ENCODE measurements at regions not wholly inside any gene's neighbourhood (a gene's known extent, or its start where the extent isn't known, plus 50 kb on each side); places are given as distances from the start of the nearest gene placed in this dataset.

DNA sequence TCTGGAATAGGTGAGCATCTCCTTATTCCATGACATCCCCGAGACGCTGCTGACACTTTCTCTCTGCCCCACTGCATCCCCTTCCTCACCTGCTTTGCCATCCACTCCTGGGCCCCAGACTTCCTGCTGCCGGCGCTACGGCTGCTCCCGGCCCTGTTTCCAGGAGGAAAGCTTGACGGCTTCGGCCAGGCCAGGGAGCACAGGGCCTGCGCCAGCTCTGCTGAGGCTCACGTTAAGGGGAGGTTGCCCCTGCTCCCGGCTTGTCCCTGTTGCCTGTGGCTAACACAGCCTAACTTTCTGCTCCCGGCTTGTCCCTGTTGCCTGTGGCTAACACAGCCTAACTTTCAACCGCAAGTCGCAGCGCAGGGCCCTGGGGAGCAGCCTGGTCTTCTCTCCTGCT lies 177.3 kb upstream of the RGMA start:
- DNase-seq, result no peak

DNA sequence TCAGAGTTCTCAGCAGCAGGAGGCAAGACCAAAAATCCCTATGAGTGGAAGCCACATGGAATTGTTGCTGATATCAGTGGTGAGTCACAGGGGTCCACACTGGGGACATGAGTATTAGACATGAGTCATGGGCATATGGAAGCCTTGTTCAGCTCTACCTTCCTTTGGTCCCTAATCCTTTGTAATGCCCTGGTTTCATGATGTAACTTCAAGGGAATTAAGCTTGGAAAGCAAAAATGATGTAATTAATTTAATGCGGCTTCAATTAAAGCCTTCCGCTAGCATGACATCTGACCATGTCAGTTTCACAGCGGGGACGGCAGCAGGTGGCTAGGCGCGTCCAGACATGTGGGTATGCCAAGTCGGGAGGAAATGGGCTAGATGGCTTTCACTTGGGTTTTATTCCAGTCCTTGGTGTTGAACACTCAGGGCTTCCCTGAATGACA lies 176.1 kb upstream of the RGMA start:
- no peak for DNase-seq

DNA sequence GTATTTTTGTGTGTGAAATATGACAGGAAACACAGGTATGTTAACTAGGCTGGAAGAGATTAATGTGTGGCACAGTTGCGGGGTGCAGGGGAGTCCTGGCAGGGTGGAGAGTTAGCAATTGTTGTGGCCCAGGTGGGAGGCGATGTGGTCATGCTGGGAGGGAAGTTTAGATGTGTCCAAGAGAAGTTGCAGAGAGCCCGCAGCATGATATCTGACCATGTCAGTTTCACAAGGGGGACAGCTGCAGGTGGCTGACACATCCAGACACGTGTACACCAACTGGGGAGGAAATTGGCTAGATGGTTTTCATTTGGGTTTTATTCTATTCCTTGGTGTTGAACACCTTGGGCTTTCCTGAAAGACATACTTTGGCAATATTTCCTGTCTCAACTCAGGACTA lies 172.8 kb upstream of the RGMA start:
- no peak for DNase-seq

DNA sequence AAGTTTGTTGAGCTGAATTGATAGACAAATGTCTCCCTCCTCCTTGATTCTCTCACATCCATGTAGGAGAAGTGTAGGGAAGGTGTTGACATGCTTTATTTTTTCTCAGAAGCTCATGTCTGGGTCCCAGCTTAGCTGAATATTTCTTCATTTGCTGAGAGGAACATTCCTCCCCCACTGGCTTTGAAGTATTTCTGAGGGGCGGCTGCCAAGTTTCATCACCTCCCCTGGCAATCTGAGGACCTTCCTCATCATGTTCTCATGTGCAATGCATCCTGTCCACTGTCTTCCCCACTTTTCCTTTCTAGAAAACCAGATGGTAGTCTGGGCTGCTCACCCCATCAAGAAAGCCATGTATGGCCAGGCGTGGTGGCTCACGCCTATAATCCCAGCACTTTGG lies 168.9 kb upstream of the RGMA start:
- no peak for DNase-seq

DNA sequence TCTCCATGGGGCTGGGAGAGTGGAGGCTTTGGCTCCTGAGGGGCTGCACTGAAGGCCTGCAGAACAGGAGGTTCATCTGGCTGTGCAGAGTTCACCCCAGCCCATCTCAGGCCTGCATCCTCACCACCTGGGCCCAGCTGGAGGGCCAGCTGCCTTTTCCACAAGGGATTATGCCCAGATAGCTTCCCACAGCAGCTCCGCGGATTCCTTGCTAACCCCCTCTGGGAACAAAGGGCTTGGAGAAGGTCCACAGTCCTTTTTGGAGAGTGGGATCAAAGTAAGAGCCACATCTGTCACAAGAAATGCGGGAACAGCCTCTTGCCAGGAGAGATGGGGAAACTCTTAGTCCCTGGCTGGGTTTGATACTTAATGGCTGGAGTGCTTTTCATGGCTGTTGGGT lies 164.7 kb upstream of the RGMA start:
- no peak for DNase-seq

DNA sequence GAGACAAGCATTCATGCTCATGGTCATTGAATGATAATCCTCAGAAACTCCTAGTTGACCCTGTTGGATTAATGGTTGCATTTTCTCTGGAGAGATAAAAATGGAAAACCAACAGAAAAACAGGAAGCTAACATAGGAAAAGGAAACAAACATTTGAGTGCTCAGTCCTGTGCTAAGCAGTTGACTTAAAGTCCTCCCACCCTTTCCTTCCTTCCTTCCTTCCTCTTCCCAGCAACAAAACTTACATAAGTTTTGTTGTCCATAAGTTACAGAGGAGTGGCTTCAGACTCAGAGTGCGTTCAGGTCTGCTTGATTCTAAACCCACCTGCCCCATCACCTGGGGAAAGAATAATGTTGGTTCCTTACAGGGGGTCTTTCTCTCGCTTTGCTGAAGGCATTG lies 163.8 kb upstream of the RGMA start:
- DNase-seq, result no peak

DNA sequence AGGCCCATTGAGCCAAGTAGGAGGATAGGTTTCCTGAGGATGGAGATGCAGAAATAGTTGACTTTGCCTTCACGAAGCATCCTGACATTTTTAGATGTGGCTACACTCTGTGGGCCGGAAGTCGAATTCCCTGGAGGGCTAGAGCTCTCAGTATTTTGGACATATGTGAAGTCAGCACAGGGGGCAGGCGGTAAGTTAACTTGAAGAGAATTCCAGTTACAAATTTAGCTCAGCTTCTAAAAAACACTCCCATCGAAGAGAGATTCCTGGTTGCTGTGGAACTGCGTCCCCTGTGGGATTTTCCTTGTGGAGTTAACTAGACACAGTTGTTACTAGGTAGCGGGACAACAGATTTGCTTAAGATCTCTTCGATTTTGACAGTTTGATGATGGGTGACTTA lies 161.9 kb upstream of the RGMA start:
- peak; percentile 58 for DNase-seq

DNA sequence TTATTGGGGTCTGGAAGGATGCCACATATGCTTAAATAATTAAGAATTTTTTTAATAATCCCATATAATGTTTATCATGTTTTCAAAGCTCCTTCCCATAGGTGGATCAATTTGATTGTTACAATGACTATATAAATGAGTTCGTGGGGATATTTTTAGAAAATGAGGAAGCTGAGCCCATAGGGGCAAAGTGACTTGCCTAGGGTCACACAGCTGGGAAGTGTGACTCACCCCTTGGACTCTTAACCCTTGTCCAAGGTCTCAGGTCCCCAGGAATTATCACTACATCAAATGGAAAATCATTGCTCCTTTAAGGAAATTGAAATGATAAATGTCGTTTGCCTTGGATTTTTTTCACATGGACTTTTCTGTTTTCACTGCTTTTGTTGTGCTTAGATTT lies 161.2 kb upstream of the RGMA start:
- no peak for DNase-seq

DNA sequence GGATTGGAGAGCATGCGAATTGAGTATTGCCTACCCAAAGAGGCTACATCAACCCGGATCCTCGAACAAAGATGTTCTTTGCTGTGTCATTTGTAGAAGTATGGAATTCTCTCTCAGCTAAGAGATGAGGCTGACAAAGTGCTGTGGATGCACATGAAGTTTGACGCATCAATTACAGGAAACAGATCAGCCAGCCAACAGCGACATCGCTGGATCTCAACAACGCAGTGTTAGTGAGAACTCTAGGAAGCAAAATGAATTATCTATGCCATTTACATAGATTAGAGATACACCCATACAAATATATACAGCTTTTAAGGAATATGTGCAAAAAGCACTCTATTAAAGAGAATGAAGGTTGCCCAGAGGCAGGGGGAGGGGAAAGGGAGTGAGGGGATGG lies 160.6 kb upstream of the RGMA start:
- peak; percentile 39 for DNase-seq

DNA sequence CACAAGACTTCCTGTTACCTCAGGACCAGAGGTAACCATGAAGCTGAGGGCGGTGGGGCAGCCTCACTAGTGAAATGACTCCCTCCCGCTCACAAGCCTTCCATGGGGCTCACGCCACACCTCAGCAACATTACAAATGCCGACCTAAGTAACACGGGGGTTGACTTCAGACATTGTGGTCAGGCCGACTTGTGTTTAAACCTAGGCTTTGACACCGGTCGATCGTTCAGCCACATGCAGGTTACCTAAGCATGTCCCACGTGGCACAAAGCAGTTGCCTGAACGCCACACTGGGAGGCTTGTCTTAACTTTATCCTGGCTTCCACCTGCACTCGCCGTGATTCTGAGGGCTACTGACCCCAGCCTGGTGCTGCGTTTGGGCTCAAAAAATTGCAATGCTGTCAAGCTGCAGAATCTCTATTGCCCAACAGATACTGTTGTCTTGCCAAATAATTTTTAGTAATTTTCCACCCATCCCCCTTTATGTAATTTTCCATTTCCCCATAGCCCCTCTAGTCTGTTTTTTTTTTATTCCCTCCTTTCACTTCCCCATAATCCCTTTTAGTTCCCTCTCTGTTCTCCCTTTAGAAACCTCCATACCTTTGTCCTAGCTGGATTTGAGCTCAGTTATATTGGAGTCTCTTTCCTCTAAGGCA lies 158.6 kb upstream of the RGMA start:
- DNase-seq, result no peak

DNA sequence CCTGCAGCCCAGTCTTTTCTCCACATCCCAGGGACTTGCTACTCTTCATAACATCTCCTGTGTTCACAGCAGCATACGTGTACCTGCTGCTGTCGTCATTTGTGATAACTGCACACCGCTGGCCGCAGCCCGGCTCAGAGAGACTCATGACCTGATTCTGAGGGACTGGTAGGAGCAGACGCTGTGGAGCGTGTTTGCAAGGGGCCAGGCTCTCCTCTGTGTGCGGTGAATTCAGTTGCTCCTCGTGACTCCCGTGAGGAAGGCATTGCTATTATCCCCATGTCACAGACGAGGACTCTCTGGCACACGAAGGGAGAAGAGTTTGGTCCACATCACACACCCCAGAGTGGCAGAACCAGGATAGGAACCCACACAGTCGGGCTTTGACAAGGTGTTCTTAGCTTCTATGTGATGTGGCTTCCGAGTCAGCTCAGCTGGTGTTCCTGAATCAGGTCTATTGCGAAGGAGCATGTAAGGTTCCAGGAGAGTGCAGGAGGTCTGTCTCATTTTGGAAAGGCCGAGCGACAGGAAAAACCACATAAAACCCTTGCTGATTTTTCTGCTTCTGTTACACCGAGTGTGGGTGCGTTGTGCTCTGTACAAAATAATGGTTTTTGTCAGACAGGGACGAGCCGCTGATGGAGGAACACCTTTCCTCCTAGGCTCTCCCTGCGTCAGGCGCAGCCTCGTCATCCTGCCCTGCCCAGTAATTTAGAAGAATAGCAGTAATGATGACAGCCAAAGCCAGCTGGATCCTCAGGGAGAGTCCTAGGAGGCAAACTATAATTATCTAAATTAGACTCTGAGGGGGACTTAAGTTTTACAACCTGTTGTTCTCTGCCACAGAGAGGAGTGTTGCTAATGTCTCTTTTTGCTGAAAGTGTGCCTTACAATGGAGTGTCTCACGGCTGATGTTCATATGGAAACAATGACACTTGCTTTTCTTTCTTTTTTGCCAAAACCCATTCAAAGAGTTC lies 157.5 kb upstream of the RGMA start:
- DNase-seq, result no peak

DNA sequence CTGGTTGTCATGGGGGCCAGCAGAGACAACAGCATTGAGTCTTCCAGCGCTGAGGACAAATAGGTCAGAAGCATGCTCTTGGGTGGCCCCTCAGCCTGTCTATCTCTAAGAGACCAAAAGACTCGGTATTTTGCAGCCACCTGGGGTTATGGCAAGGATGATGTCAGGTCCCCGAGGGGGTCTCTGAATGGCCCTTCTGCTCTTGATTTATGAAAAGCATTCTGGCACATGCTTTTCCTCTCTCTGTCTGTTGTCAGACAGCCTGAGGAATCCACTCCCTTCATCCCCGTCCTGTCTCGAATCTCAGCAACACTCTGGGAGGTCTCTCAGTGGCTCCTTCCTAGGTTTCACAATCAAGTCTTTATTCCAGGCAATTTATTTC lies 156.6 kb upstream of the RGMA start:
- DNase-seq, result peak; percentile 24

DNA sequence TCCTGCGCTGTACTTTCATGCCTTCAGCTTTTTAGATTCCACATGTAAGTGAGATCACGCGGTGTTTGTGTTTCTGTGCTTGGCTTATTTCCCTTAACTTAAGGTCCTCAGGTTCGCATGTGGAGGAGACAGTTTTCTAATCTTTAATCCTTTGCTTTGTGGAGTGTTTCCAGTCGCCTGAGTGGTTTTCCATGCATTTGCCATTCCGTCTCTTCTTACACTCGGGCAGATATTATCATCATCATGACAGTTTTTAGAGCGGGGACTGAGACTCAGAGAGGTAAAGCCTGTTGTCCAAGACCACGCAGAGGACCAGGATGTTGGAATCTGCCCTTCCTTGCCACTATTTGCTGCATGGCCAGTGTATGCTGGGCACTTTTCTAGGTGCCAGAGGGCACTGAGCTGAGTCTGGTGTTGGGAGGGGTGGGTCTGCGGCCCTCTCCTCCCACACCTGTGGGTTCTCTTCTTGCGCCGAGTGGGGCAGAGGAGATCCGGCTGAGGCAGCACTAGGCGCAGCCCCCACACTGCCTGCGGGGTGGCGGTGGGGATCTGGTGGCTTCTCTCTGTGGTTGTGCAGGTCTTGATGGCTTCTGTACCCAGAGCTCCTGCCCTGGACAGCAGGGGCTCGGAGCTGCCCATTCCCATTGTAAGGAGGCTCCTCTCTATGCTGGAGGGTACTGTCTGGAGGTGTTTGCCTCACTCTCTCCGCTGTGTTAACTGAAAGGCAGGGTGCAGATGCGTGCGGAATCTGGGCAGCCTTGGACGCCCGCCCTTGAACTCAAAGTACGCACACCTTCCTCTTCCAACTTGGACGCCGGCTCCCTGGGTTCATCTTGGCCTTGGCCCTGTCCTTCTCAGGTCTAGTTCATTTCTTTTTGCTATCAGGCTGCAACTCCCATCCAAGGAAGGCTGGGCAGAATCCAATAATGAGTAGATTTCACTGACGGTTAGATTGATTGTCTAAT lies 156.0 kb upstream of the RGMA start:
- no peak for DNase-seq

DNA sequence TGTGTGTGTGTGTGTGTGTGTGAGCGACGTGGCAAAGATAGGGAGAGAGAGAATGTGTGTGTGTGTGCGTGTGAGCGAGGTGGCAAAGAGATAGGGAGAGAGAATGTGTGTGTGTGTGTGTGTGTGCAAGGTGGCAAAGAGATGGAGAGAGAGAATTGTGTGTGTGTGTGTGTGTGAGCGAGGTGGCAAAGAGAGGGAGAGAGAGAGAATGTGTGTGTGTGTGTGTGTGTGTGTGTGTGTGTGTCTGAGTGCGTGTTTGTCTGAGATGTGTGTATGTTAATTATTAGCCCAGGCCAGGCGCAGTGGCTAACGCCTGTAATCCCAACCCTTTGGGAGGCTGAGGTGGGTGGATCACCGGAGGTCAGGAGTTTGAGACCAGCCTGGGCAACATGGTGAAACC lies 154.6 kb upstream of the RGMA start:
- no peak for DNase-seq

DNA sequence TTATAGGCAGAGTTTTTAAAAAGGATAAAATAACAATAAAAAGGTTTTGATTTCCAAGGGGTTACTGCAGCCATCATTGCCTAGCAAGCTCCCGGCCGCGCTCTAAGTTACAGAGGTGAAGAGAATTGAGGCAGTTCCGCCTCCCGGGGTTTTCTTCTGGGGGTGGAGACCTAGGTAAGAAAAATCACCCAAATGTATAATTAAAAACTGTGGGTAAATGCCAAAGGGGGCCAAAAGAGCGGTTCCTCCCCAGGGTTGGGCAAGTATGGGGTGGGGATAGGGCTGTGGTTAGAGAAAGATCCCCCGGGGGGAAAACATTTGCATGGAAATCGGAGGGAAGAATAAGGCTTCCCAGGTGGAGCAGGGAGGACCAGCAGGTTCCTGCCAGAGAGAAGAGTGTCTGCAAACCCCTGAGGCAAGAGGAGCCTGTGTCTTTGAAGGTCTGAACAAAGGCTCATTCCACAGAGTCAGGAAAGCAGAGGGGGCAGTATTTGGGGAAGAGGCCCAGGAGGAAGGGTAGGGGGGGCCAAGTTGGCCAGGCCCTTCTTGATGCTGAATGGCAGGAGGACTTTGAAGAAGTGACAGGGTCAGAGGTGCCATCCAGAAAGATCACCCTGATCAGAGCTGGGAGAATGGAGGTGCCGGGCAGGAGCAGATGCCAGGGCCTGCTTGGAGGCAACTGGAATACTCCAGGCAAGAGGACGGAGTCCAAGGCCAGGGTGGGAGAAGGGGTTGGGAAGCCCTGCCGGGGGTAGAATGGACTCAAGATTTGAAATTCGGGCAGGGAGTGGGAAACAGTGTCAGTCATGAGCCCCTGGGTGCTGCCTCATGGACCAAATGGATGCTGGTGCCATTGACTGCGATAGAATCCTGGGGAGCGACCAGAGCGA lies 152.9 kb upstream of the RGMA start:
- DNase-seq, result no peak

DNA sequence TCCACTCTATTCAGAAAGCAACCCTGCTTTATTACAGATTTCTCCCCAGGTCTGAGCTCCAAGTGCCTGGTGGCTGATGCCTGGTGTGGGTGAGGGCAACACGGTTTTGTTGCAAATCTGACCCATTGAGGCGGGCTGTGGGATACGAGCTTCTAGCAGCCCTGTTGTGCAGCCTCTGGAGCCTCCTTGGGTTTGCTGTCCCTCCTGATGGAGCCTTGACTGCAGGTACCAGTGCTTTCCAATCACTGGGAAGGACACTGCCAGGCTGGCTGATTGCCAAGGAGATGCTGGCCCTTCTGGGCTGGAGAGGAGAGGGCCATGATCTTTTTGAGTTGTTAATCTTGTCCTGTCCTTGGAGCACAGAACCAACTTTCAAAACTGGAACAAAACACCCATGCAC lies 151.0 kb upstream of the RGMA start:
- no peak for DNase-seq

DNA sequence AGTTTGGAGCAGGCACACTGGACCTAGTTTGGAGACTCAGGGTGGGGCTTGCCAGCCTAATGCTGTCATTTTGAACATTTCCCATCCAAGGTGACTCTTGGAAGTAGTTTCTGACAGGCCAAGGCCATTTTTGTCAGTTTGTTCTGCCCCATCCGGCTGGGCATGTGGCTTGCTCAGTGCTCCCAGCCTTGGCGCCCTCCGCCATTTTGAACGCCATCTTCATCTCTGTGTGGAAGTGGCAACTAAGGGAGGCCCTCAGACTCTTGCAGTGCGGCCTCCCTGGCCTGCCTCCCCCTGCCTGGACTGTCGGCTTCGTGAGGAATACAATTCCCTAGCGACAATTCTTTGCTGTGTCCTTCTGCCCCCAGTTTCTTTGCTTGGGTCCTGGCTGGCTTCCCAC lies 150.6 kb upstream of the RGMA start:
- DNase-seq, result no peak

DNA sequence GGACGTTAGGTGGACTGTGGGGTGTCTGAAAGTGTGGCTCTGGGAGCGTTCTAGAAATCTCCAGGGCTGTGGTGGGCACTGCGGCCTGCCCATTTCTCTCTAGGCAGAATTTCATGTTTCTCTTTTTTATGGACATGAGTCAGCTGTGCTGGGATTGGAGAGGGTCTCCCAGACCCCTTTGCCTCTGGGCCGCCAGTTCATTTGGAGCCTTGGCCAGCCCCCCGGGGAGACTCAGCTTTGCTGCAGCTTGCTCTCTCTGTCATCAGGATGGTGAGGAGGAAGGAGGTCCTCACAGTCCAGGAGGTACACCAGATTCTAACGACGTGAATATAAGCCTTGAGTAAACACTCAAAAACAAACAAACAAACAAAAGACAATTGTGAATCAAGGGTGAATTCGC lies 149.6 kb upstream of the RGMA start:
- no peak for DNase-seq

DNA sequence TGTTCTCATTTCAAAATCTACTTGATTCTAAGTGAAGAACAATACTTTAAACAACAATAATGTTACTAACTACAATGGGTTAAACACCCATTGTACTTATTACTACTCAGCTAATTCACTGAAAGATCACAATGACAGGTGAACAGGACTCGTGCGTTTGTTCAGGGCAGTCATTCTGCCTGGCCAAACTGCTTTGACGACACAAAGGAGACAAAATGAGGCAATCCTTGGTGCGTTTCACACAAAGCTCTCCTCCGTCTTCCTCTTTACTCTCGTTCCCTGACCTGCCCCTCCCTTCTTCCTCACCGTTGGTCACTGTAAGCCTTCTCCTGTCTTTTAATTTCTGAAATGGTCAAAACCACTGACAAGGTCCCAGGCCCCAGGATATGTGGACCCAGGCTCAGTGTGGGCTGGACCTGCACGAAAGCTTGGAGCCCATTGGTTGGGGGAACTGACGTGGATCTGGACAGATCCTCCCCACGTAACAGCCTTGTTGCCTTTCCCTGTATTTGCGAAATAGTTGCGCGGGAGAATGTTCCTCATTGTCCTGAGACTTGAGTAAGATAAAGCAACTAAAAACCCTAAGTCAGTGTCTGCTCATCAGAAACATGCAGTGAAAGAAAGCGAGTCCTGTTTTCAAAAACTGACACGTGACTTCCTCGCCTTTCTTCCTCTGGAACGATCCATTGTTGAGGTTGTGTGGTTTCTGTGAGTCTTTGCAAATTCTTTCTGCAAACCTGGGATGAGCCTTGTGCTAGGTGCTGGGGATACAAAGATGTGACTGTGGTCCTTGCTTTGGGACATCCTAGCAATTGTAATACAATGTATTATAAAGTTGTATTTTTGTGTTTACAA lies 147.1 kb upstream of the RGMA start:
- DNase-seq, result no peak

DNA sequence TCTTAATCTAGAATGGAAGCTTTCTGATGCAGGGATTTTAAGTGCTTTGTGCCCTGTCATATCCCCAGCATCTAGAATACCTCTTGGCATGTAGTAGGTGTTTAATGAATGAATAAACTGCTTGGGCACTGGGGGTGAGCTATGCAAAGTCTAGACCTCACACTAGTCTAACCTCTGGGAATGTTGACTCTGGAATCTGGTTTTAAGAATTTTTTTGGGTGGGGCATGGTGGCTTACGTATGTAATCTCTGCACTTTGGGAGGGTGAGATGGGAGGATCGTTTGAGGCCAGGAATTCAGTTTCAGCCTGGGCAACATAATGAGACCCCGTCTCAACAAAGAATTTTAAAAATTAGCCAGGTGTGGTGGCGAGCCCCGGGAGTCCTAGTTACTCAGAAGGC lies 146.3 kb upstream of the RGMA start:
- DNase-seq, result no peak

DNA sequence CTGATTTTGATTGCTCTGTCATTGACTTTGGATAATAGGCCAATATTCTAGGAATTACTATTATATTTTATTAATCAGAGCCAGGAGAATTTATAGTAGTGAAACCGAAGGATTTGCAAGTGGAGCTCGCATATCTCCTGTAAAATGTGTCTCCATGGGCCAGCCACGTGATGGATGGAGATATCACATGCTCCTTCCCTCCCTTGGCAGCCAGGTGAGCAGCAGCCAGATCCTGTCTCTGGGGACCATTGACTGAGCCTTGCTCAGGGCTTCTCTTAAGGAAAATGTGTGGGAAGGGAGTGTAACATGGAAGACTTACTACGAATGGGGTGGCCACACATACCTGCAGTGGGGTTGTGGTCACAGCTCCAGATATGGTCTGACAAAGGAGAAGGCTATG lies 144.7 kb upstream of the RGMA start:
- DNase-seq, result no peak

Measured in skin of body (tissue), 1 donor.